HG02981 (cell line): ENCODE measurements at regions not wholly inside any gene's neighbourhood (a gene's known extent, or its start where the extent isn't known, plus 50 kb on each side); places are given as distances from the start of the nearest gene placed in this dataset.
"Not testable (repeated sequence)": the region's sequence is repeated elsewhere in the genome, so short reads cannot be mapped to it uniquely, and the experiment has no call there.

Experiments
- ATAC-seq: cut with Tn5 transposase; IDR thresholded peaks from one replicate; pipeline ENCODE4 v1.9.1; 2021; ENCODE audit warnings: mild to moderate bottlenecking, moderate library complexity; ENCODE audit not compliant: unreplicated experiment

DNA sequence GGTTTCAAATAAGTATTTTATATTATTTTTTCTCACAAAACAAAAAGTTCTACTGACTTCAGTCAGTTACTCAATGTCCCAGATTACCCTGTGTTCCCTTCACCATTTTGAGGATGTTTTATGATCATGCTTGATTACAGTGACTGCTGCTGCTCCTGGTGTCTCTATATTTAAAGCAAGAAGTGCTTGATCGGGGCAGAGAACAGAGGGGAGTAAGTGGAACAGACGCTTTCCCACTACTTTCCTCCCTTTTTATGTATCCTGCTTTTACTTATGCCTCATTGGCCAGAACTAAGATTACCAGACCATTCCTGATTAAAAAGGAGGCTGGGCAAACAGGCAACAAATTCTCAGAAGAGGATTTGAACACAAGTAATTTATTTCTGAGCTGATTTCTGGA lies 612.1 kb downstream of the VGLL3 start:
- no peak for ATAC-seq

DNA sequence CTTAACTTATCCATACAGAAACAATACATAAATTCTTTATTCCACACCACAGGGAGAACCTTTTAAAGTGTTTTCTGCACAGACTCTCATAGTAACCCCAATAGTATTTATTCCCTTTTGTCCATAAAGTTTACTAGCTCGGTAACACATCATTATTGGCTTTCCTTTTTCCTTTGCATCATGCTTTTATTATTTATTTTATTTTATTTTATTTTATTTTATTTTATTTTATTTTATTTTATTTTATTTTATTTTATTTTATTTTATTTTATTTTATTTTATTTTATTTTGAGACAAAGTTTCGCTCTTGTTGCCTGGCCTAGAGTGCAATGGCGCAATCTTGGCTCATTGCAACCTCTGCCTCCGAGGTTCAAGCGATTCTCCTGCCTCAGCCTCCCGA lies 655.4 kb downstream of the VGLL3 start:
- not testable (repeated sequence) for ATAC-seq

GRCh38 chr3:86333636-86334035 lies 657.3 kb downstream of the VGLL3 start:
- no peak for ATAC-seq

- no peak for ATAC-seq
Observed at GRCh38 chr3:86303935-86304334, 687.0 kb downstream of the VGLL3 start.

DNA sequence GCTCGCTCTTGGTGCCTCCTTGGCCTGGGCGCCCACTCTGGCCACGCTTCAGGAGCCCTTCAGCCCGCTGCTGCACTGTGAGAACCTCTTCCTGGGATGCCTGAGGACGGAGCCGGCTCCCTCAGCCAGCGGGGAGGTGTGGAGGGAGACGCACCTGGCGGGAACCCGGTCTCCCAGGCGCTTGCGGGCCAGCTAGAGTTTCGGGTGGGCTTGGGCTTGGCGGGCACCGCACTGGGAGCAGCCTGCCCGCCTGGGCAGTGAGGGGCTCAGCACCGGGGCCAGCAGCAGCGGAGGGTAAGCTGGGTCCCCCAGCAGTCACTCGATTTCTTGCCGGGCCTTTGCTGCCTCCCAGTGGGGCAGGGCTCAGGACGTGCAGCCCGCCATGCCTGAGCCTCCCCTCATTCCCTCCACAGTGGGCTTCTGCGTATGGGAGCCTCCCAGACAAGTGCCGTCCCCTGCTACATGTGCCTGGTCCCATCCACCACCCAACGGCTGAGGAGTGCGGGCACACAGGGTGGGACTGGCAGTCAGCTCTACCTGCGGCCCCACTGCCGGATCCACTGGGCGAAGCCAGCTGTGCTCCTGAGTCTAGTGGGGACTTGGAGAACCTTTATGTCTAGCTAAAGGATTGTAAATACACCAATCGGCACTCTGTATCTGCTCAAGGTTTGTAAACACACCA lies 708.7 kb downstream of the VGLL3 start:
- ATAC-seq: no peak

GRCh38 chr3:86269364-86270155 lies 721.4 kb downstream of the VGLL3 start:
- no peak for ATAC-seq

- ATAC-seq: peak; percentile 64
Observed at GRCh38 chr3:86257955-86258641, 732.9 kb downstream of the VGLL3 start.

GRCh38 chr3:86254480-86254879 lies 736.5 kb downstream of the VGLL3 start:
- no peak for ATAC-seq

- ATAC-seq: no peak
Observed at GRCh38 chr3:86251781-86252180, 739.2 kb downstream of the VGLL3 start.

- no peak for ATAC-seq
Observed at GRCh38 chr3:86249833-86250232, 741.1 kb downstream of the VGLL3 start.

DNA sequence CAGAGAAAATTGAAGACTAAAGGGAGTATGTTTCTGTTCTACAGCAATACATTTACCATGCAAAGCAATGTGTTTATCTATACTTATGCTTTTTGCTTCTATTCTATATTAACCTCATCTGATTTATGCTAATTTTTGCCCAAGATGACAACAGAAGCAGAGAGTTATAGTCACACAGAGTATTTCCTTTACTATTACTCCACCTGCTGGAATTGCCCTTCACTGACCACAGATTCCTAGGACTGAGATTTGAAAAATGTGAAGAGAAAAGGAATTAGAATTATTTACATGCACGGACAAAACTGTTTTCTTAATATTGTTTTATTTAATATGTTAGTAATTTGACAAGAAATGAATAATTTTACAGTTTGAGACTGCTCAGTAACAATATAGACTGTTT lies 745.6 kb downstream of the VGLL3 start:
- no peak for ATAC-seq

GRCh38 chr3:86244905-86245304 lies 746.0 kb downstream of the VGLL3 start:
- no peak for ATAC-seq

DNA sequence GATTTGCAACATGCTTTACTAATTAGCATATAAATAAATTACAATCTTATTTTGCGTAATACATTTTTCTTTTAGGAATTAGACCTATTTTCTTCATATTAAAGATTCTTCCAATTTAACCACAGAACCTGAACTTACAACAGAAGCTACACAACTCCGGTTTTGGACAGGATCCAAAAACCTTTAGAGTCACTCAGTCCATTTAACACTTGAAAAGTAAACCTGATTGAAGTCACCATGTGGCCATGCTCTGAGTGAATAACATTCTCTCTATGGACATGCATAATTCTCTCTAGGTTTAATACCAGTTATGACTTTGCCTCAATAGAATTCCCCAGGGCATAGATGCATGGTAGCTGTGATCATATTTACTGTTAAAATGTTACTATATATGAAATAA lies 751.0 kb downstream of the VGLL3 start:
- ATAC-seq: no peak

GRCh38 chr3:86234506-86235254 lies 756.3 kb downstream of the VGLL3 start:
- no peak for ATAC-seq

DNA sequence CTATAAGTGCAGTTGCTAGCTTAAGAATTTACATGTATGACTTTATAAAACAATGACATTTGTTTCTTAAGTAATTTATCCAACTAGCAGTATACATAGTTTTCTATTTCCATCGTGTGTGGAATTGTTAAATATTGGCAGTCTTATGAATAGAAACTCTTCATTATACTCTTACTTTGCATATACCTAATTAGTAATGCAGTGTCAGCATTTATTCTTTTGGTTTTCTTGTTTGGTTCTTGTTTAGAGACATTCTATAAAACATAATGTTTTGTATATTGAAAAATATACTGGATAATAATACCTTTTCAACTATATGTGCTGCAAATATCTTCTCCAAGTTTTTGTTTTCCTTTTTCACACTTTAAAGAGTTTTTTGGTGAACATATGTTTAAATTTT lies 760.2 kb downstream of the VGLL3 start:
- no peak for ATAC-seq

- no peak for ATAC-seq
Observed at GRCh38 chr3:86229775-86230094, 761.2 kb downstream of the VGLL3 start.

GRCh38 chr3:86229086-86229774 lies 761.7 kb downstream of the VGLL3 start:
- ATAC-seq: no peak

DNA sequence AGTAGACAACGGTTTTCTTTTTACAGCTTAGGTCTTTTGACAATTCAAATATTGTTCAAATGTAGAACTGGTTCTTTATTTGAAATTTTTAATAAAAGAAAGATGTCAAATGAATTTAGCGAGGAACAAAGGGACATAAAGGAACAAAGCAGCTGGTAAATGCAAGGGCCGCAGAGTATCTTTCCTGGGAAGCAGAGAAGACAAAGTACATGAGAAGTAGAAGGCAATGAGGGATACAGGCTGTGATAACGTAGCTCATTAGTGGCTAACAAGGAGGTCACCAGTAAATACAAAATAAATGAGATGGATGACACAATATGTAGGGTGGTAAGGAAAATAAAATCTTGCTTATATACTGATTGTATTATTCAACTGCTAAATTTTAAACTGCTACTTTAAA lies 762.8 kb downstream of the VGLL3 start:
- ATAC-seq: no peak

GRCh38 chr3:86225461-86225860 lies 765.5 kb downstream of the VGLL3 start:
- ATAC-seq: no peak

- ATAC-seq: no peak
Observed at GRCh38 chr3:86221601-86222000, 769.3 kb downstream of the VGLL3 start.

GRCh38 chr3:86208772-86209171 lies 782.2 kb downstream of the VGLL3 start:
- ATAC-seq: no peak
